ENCODE measurements at regions not wholly inside any gene's neighbourhood (a gene's known extent, or its start where the extent isn't known, plus 50 kb on each side); places are given as distances from the start of the nearest gene placed in this dataset.

- DNase-seq (ENCODE audit: low read depth in 4 of 4, low spot score in 2 of 4), result no peak
Measured at GRCh38 chr3:120838441-120839091, 69.4 kb upstream of the STXBP5L start.

GRCh38 chr3:120839120-120839519, 68.9 kb upstream of the STXBP5L start:
- no peak for DNase-seq (ENCODE audit: low read depth in 4 of 4, low spot score in 2 of 4)

- DNase-seq (ENCODE audit: low read depth in 4 of 4, low spot score in 2 of 4), result no peak
Measured at GRCh38 chr3:120841264-120841663, 66.7 kb upstream of the STXBP5L start.

- DNase-seq (ENCODE audit: low read depth in 4 of 4, low spot score in 2 of 4), result no peak
Measured at GRCh38 chr3:120846073-120846472, 61.9 kb upstream of the STXBP5L start.

GRCh38 chr3:120848503-120848902, 59.5 kb upstream of the STXBP5L start:
- no peak for DNase-seq (ENCODE audit: low read depth in 4 of 4, low spot score in 2 of 4)

- no peak for DNase-seq (ENCODE audit: low read depth in 4 of 4, low spot score in 2 of 4)
Measured at GRCh38 chr3:120850381-120851295, 57.4 kb upstream of the STXBP5L start.

GRCh38 chr3:120852412-120852811, 55.6 kb upstream of the STXBP5L start:
- no peak for DNase-seq (ENCODE audit: low read depth in 4 of 4, low spot score in 2 of 4)

GRCh38 chr3:120853416-120853815, 54.6 kb upstream of the STXBP5L start:
- DNase-seq (ENCODE audit: low read depth in 4 of 4, low spot score in 2 of 4), result no peak

- DNase-seq (ENCODE audit: low read depth in 4 of 4, low spot score in 2 of 4), result no peak
Measured at GRCh38 chr3:120854908-120855526, 53.0 kb upstream of the STXBP5L start.

GRCh38 chr3:120855665-120856437, 52.2 kb upstream of the STXBP5L start:
- DNase-seq (ENCODE audit: low read depth in 4 of 4, low spot score in 2 of 4), result peak; percentile 6 to 38 (median 13)
